Ecto neural progenitor cell (in vitro differentiated cells): ENCODE measurements at regions not wholly inside any gene's neighbourhood (a gene's known extent, or its start where the extent isn't known, plus 50 kb on each side); places are given as distances from the start of the nearest gene placed in this dataset.
"Not testable (repeated sequence)": the region's sequence is repeated elsewhere in the genome, so short reads cannot be mapped to it uniquely, and the experiment has no call there.

ENCODE experiments used
- DNase-seq: peaks from one replicate; pipeline ENCODE4 v3.0.0-alpha.2; 2018; ENCODE audit warnings: low spot score

DNA sequence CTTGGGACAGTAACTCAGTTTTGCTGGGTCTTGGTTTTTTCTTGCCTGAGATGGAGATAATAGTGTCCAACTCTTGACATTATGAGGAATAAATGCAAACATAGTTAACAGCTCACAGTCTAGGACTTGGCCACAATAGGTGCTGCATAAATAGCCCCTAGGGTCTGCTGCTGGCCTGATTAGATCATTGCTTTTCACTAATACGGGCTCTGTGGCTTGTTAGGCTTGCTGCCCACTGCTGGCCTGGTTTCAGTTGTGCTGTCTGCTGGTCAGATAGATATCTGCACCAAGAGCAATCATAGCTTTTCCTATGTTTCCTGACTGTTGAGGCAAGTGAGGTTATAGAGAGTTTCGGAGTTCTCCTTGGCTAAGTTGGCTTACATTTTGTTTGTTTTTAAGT lies 246.1 kb downstream of the DNAJB9 start:
- DNase-seq, result no peak

DNA sequence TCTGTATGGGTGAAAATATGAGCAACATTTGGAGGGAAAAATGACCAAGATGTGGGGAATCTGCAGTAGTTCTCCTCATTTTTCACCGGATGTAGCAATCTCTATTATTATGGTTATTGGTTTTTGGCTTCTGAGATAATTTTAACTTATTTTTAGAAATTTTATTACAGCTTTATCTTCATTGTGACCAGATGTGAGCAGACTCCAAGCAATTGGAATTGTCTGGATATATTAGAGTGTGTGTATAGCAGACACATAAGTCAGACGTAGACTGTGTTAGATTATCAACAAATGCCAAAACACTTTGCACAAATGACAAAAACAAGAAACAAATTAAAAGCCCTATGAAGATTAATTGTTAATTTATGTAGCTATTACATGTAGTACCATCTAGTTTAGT lies 249.1 kb downstream of the DNAJB9 start:
- no peak for DNase-seq

DNA sequence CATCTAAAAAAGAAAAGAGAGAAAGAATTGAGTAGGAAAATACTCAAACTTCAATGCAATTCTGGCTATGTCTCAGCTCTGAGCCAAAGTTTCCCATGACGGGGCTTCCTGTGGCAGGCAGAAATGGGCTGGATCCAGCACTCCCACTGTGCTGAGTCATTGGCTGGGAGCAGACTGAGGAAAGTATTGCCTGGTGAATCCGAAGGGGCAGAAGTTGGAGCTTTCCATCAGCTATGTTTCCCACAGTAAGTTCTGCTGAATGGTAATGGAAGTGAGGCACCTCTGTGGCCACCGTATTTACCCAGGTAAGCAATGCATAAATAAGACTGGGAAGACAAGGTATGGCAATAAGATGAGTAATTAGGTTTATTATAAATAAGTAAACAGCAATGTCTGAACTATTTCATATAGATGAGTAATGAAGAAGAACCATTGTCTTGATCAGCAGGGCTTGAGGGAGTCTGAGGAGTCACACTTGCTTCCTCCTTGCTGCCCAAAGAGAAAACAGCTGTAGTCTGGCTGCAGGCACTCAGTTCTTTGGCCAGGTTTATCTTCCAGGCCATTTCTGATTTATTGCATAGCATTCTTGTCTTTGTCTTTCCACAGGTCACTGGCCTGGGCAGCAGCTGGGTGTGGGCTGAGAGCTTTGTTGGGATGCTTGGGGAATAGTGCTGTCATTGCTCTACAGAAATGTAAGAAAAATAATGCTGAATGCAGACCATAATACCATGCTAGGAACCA lies 255.3 kb downstream of the DNAJB9 start:
- no peak for DNase-seq

DNA sequence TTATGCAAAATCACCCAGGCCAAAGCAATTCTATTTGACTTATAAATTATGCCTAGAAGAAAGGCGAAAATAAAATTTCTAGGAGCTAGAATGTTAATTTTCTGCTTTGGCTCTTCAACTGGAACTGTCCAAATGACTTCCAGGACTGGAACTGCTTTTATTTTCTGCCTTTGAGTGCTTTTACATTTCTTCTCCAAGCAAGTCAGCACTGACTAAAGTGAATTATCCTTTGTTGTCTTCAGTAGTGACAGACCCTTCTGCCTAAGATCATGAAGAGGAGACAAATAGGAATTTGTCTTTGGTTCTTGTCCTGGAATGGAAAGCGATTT lies 255.9 kb downstream of the DNAJB9 start:
- DNase-seq, result no peak

DNA sequence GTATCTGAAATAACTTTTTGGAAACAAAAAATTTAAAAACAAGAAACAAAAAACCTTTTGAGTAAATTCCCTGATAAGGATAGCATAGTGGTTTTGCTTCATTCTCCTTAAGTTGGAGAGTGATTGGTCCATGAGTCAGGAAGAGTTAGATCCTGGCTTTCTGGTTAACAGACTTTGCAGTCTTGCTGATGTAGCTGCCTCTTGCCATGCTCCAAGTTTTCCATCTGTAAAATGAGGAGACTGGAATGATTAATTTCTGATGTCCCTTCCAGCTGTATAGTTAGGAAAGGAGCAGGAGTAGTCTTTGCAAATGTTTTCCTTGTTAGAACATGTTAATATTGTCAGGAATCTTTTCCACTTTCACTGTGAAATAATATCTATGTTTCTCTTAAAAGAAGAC lies 266.6 kb downstream of the DNAJB9 start:
- no peak for DNase-seq

DNA sequence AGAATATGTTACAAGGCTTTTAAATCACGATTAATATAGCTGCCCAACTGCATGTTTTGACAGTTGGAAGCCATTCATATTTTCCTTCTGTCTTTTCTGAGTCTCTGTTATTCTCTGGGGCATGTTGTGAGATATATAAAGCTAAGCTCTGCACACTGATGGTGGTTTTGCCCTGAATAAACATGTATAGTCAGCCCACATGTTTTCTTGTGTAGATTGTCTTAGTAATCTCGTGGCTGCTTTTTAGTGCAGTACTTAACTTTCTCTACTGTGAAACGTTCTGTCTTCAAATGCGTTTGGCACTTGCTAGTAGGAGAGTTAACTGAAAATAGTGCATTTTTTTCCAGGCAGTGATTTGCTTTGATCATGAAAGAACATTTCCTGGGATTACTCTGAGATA lies 268.5 kb downstream of the DNAJB9 start:
- no peak for DNase-seq

DNA sequence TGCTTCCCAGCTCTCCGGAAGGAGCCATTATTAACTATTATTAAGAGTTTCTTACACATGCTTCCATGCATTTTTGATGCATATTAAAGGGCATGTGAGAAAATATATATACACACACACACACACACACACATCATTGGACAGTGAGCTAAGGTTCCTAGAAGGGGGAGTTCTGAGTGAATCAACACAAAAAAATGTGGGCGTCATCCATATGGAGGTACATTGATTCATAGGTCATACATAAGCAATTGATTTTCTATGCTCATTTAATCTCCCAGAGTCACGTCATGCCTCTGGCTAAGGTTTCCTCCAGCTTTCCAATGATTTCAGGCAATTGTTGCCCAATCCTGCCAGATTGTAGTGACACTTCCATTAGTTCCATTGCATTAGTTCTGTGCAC lies 269.4 kb downstream of the DNAJB9 start:
- DNase-seq, result no peak

DNA sequence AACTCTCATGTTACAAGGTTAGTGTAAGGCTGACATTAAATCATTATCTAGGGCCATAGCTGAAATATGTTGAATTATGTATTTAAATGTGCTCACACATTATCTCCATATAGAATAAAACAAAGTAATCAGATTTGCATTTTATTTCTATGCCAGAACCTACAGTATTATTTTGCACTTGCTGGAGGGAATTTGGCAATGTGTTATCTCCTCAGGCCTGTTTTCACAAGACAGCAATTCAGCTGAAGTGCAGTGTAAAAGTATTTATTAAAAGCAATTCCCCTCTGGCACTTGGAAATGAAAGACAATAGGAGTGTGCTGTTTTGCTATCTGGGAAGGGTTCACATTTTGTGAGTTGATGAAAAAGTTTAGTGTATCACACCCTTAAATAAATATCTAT lies 276.3 kb downstream of the DNAJB9 start:
- no peak for DNase-seq

DNA sequence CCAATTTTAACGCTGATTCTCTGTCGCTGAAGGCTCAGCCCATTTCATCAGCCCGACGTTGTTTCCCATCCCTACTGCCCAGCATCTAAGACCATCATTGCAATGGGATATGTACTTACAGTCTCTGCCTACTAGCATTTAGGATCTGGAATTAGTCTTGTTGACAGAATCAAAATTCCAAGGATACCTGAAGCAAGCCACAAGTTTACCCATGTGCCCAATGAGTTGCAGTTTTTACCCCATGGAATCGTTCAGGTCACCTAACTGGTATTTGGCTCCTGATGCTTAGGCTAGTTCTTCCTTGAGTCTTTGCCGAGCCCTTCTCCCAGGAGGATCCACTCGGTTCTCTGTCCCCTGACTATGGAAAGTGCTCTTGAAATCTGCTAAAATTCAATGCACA lies 276.8 kb downstream of the DNAJB9 start:
- DNase-seq, result no peak

DNA sequence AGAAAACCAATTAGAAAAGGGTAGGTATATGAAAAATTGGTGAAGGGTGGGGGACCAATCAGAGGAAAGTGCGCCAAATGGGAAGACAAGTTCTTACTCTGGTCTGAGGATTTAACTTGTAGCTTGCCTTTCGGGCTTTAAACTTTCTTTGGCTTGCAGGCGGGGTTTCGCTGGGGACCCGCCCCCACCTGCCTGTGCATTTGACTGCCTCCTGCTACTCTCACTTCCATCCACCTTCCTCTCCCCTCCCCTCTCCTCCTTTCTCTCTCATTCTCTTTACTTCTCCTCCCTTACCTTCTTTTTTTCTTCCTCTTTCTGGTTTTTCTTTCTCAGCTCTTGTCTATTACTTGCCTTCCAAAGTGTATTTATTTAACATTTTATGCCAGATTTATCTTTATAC lies 278.8 kb downstream of the DNAJB9 start:
- no peak for DNase-seq

DNA sequence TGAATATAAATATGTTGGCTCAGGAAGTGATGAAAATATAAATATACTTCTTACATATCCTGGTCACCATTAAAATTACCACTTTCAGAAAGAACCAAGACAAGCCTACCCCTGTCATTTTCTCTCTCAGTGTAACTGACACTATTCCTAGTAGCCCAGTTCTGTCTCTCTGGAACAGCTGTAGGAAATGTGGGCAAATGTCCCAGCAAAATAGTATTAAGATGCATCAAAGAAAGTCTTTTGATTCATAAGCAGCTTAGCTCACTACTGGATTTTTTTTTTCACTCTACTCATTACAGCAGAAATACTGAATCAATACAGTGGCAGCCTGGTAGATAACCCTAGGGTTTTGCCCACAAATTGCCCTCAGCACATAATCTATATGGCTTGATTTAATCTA lies 290.9 kb downstream of the DNAJB9 start:
- DNase-seq, result no peak

DNA sequence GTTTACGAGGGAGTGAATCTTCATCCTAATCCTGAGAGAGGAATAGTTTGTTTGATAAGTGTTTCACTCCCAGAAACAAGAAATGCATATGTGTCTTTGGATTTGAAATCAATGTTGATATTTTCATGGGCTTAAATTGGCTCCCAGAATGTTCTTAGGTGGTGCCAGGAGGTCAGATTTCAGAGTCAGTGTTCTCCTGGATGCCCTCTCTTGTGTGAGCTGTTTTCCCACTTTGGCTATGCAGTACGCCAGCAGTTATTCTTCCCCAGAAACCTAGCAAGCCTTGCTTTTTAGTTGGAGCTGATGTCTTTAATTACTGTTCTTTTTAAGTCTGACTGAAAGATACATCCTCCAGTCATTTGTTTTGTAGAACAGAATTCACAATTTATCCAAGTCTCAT lies 291.4 kb downstream of the DNAJB9 start:
- no peak for DNase-seq

DNA sequence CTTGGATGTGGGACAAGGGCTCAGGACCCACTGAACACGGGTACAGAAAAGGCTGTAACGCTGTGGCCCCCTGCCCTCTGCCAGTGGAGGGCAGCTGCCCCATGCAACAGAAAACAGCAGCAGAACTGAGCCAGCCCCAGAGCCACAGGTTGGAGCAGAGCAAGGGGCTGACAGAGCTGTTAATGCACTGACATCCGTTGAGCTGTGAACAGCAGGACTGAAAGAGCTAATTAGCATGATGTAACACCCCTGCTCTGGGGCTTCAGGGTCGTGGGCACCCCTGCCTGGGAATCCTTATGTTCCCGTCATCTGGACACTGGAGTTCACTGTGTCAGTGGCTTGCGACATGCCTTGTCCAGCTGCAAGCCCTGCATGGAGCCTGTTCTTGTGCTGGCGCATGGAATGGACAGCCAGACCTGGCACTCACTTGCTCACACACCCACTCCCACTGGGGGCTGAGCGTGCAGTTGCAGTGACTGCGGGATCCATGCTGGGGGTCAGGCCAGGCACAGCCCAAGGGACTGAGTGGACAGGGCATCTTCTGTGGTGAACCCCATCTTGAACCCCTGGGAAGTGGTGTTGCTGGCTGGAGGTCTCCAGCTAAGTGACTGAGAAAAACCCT lies 293.7 kb downstream of the DNAJB9 start:
- no peak for DNase-seq

DNA sequence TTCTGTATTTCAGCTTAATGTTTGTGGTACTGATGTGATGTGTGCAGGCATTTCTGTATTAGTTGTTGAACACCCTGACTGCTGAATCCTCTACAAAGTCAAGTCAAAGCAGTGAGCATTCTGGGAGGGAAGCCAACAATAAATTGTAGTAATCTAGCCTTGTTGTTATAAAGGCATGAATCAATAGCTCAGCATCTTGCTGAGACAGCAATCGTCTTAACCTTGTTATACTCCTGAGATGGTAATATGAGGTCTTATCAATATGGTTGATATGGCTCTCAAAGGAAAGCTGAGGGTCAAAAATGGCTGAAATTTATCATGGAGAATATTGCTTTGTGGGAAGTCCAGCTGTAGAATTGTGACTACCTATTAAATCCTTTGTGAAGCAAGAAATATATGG lies 299.4 kb downstream of the DNAJB9 start:
- no peak for DNase-seq

DNA sequence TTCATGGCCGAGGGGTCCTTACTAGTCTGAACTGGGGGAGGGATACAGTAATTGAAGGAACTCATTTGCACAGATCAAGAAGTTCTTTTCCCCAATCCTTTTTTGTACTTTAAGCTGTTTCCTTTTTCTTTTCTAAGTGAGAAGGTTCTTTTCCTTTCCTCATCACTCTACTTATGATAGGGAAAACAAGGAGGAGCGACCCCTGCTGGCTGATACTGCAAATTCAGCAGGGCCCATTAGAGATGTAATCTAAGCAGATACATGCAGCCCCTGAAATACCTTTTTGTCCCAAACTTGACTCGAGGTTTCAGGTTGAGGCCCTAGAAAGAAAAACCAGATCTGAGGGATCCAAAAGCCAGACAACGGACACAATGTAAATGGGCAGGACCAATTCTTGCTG lies 305.5 kb downstream of the DNAJB9 start:
- no peak for DNase-seq

DNA sequence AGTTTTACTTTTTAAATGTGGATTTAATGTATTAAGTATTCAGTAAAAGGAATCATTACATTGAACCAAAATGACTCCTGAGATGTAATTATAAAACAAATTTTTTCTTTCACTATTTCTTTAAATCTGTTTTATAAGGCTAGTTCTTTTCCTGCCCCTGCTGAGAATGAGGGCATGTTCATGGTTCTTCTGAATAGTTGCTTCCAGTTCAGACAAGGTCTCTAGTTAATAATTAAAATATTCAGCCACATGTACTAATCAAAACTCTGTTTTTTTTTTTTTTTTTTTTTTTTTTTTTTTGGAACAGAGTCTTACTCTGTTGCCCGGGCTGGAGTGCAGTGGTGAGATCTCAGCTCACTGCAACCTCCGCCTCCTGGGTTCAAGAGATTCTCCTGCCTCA lies 321.2 kb downstream of the DNAJB9 start:
- DNase-seq, result no peak

DNA sequence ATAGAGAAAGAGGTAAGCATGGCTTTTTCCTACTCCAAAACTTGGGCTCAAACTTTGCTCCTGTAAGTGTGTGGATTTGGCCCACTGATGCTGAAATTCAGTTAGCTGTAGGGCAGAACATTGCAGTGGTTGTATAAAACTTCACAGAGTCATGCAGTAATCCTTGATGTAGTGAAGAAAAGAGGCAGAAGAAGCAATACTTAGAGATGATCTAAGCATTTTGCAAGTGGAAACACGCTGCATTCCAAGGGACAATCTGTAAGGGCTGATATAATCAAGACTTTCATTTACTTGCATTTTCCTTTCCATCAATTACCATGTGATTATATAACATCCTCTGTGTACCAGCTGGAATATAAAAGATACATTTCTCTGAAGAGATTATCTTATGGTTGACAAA lies 338.8 kb downstream of the DNAJB9 start:
- DNase-seq, result no peak

DNA sequence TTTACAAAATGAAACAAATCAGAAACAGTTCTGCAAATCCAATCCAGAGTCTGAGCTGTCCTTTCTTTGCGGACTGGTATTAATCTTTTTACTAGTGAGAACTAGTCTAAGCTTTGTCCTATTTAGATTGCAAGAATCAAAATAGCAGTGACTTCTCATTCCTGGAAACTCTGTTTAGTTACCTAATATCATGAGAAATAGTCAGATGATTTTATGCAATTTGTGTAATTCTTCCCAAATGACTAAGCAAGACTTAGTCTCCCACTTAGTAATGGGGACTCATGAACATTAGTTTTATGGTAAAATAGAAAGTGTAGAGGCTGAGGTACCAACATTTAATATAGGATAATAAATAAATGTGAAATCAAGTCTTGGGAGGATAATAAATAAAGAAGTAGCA lies 341.3 kb downstream of the DNAJB9 start:
- DNase-seq, result no peak

DNA sequence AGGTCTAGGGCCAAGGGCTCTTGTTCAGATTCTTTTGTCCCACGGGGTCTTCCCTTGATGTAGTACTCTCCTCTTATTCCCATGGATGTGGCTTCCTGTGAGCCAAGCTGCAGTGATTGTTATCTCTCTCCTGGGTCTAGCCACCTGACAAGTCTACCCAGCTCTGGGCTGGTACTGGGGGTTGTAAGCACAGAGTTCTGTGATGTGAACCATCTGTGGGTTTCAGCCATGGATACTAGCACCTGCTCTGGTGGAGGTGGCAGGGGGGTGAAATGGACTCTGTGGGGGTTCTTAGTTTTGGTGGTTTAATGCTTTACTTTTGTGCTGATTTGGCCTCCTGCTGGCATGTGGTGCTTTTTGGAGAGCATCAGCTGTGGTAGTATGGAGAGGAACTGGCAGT lies 350.8 kb downstream of the DNAJB9 start:
- DNase-seq, result no peak

DNA sequence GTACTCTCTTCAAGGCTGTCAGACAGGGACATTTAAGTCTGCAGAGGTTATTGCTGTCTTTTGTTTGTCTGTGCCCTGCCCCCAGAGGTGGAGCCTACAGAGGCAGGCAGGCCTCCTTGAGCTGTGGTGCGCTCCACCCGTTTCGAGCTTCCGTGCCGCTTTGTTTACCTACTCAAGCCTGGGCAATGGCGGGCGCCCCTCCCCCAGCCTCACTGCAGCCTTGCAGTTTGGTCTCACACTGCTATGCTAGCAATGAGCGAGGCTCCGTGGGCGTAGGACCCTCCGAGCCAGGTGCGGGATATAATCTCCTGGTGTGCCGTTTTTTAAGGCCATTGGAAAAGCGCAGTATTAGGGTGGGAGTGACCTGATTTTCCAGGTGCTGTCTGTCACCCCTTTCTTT lies 373.4 kb downstream of the DNAJB9 start:
- not testable (repeated sequence) for DNase-seq

DNA sequence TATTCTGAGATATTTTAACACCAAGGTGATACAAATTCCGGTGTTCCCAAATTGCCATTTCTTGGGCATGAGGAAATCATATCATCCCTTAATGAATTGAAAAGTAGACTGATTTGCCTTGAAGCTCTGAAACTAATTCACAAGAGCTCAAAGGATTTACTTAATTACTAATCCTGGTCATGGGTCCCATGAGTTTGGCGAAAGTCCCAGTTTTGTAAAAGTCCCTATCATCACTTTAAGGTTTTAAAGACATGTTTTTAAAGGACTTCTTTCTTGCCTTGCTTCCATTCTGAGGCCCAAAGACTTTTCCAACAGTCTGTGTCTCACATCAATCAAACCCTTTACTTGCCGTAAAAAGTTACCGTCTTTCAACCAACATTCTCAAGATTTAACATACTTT lies 377.9 kb downstream of the DNAJB9 start:
- DNase-seq, result no peak

DNA sequence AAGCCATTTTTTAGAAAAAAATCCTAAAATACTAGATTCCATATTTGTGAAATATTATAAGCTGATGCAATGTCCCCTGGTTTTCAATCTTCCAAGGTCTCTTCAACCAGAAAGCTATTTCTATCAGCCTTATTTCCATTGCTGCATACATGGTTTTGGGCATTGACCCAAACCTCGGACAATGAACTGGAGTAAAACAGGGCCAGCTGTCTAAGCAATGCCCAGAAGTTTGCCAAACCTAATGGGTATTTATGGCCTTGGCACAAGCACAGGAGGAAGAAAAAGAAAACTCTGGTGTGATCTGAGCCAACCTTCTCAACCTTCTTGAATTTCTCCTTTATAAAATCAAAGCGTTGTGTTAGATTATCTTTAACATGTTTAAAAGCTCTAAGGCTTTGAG lies 402.3 kb downstream of the DNAJB9 start:
- no peak for DNase-seq

DNA sequence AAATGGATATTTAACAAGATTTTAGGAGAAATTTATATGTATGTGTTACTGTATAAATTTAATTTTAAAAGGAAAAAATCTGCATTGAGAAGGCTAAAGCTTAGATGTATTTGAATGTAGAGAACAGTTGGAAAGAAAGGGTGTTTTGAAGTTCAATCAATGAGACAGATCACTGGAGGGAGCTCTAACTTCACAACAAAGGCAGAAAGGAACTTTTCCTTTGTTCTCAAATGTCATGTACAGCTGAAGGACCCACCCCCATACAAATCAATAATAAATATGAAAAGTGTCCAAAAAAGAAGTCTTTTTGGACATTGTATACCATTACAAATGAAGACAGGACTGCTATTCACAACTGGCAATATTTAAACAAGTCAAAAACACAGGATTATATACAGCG lies 403.4 kb downstream of the DNAJB9 start:
- no peak for DNase-seq

DNA sequence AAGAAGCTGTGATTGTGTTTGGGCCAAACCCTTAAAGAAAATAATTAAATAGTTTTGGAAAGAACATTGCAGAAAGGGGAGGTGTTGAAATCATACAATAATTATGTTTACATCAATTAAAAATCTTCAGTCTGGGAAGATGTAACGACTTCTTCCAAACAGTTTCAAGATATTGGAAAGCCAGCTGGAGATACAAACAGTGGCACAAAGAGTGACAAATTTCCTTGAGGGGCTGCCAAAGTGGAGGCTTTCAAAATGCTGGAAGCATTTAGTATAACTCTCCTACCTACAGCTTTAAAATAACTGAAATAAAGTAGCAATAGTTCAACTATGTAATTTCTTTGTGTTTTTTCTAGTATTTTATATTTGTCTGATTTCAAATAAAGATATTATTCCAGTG lies 405.0 kb downstream of the DNAJB9 start:
- DNase-seq, result no peak
